ENCODE measurements at regions not wholly inside any gene's neighbourhood (a gene's known extent, or its start where the extent isn't known, plus 50 kb on each side); places are given as distances from the start of the nearest gene placed in this dataset.

- TF ChIP-seq YY1 (IDR thresholded peaks at IDR 0.05; ENCODE audit: insufficient read depth, insufficient read length) = no peak
- TF ChIP-seq SUZ12 (IDR thresholded peaks at IDR 0.05; ENCODE audit: extremely low read depth, insufficient read depth, insufficient read length) = no peak
Measured at GRCh38 chr5:6850106-6850432, 136.8 kb downstream of the TENT4A start.
